HEK293T (cell line): ENCODE measurements at regions not wholly inside any gene's neighbourhood (a gene's known extent, or its start where the extent isn't known, plus 50 kb on each side); places are given as distances from the start of the nearest gene placed in this dataset.

Experiments
- BHLHE40 ChIP-seq: fragments of 450-650 bp; IDR thresholded peaks from 2 replicates; pipeline ENCODE4 v1.6.1; 2016; ENCODE audit warnings: mild to moderate bottlenecking, moderate library complexity, borderline replicate concordance
- CTBP1 ChIP-seq: fragments of 450-650 bp; IDR thresholded peaks from 2 replicates; pipeline ENCODE4 v1.6.1; 2016; ENCODE audit warnings: borderline replicate concordance
- FOXK2 ChIP-seq: fragments of 450-650 bp; IDR thresholded peaks from 2 replicates; pipeline ENCODE4 v1.6.1; 2016; ENCODE audit warnings: mild to moderate bottlenecking
- FOXM1 ChIP-seq: fragments of 450-650 bp; IDR thresholded peaks from 2 replicates; pipeline ENCODE4 v1.6.1; 2017; ENCODE audit warnings: mild to moderate bottlenecking, borderline replicate concordance
- HDGF ChIP-seq: fragments of 450-650 bp; IDR thresholded peaks from 2 replicates; pipeline ENCODE4 v1.6.1; 2017; ENCODE audit warnings: antibody characterized with exemption, borderline replicate concordance
- L3MBTL2 ChIP-seq: fragments of 450-650 bp; conservative IDR thresholded peaks from 2 replicates; pipeline ENCODE4 v1.6.1; 2016; ENCODE audit warnings: mild to moderate bottlenecking
- SP1 ChIP-seq: fragments of 450-650 bp; IDR thresholded peaks from 2 replicates; pipeline ENCODE4 v1.6.1; 2017
- TARDBP ChIP-seq: fragments of 450-650 bp; IDR thresholded peaks from 2 replicates; pipeline ENCODE4 v1.6.1; 2016
- ZNF384 ChIP-seq: fragments of 450-650 bp; IDR thresholded peaks from 2 replicates; pipeline ENCODE4 v1.6.1; 2016

GRCh38 chr5:57324181-57324580 is 150.3 kb downstream of the GPBP1 start:
- TF ChIP-seq SP1 (no peak), ZNF384 (no peak), HDGF (no peak), CTBP1 (no peak), L3MBTL2 (no peak), FOXK2 (no peak), FOXM1 (no peak), TARDBP (no peak), BHLHE40 (no peak)
